Vagina (tissue), 2 donors: ENCODE measurements at regions not wholly inside any gene's neighbourhood (a gene's known extent, or its start where the extent isn't known, plus 50 kb on each side); places are given as distances from the start of the nearest gene placed in this dataset.

Experiments used
- POLR2A ChIP-seq, 2 donors: fragments of 450-650 bp; IDR thresholded peaks; one replicate each; pipeline ENCODE4 v1.6.1; 2017; ENCODE audit warnings: antibody characterized with exemption in 2 of 2, mild to moderate bottlenecking in 2 of 2, moderate library complexity in 2 of 2
- POLR2AphosphoS5 ChIP-seq, 2 donors: sonication (generic); formaldehyde crosslinking; IDR thresholded peaks; one replicate each; pipeline ENCODE4 v1.9.0; 2017; ENCODE audit warnings: antibody characterized with exemption in 2 of 2, mild to moderate bottlenecking in 2 of 2, low read depth in 1 of 2; ENCODE audit not compliant: insufficient read depth in 1 of 2
- TF ChIP-seq, protein P1 (sequence below), 3 experiments: fragments of 450-650 bp in 2 of 3; fragments of 200-600 bp in 1 of 3; sonication (generic) in 1 of 3; IDR thresholded peaks; one replicate each; pipeline ENCODE4 v1.5.1; 2017 to 2019; ENCODE audit warnings: antibody characterized with exemption in 3 of 3, mild to moderate bottlenecking in 2 of 3, moderate library complexity in 2 of 3

- TF ChIP-seq, protein P1, sequence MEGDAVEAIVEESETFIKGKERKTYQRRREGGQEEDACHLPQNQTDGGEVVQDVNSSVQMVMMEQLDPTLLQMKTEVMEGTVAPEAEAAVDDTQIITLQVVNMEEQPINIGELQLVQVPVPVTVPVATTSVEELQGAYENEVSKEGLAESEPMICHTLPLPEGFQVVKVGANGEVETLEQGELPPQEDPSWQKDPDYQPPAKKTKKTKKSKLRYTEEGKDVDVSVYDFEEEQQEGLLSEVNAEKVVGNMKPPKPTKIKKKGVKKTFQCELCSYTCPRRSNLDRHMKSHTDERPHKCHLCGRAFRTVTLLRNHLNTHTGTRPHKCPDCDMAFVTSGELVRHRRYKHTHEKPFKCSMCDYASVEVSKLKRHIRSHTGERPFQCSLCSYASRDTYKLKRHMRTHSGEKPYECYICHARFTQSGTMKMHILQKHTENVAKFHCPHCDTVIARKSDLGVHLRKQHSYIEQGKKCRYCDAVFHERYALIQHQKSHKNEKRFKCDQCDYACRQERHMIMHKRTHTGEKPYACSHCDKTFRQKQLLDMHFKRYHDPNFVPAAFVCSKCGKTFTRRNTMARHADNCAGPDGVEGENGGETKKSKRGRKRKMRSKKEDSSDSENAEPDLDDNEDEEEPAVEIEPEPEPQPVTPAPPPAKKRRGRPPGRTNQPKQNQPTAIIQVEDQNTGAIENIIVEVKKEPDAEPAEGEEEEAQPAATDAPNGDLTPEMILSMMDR (IDR thresholded peaks at IDR 0.05) = no peak
- TF ChIP-seq POLR2A (IDR thresholded peaks at IDR 0.05) = no peak
- no peak for TF ChIP-seq POLR2AphosphoS5 (IDR thresholded peaks at IDR 0.05; ENCODE audit: insufficient read depth in 1 of 2, low read depth in 1 of 2)
Measured at GRCh38 chr6:43890197-43891062, 120.4 kb downstream of the VEGFA start.
